Stimulated activated CD8-positive, alpha-beta memory T cell treated with anti-CD3 and anti-CD28 coated beads, Interleukin-7, amount 100 ng/mL, for 24 hours (primary cell): ENCODE measurements at regions not wholly inside any gene's neighbourhood (a gene's known extent, or its start where the extent isn't known, plus 50 kb on each side); places are given as distances from the start of the nearest gene placed in this dataset.
"Not testable (repeated sequence)": the region's sequence is repeated elsewhere in the genome, so short reads cannot be mapped to it uniquely, and the experiment has no call there.

Experiments used
- DNase-seq: peaks from one replicate; pipeline ENCODE4 v3.0.0-alpha.2; 2020; ENCODE audit warnings: low read depth

- no peak for DNase-seq
Observed at GRCh38 chr7:156547884-156548561, 92.6 kb upstream of the RNF32 start.

GRCh38 chr7:156545979-156546378, 94.6 kb upstream of the RNF32 start:
- DNase-seq = no peak

GRCh38 chr7:156544919-156545715, 95.5 kb upstream of the RNF32 start:
- no peak for DNase-seq

GRCh38 chr7:156543699-156544598, 96.6 kb upstream of the RNF32 start:
- DNase-seq = no peak

- no peak for DNase-seq
Observed at GRCh38 chr7:156540619-156541165, 99.9 kb upstream of the RNF32 start.

GRCh38 chr7:156539999-156540398, 100.6 kb upstream of the RNF32 start:
- DNase-seq = no peak

GRCh38 chr7:156537006-156537405, 103.6 kb upstream of the RNF32 start:
- no peak for DNase-seq

GRCh38 chr7:156534925-156535324, 105.6 kb upstream of the RNF32 start:
- no peak for DNase-seq

- DNase-seq = no peak
Observed at GRCh38 chr7:156533964-156534363, 106.6 kb upstream of the RNF32 start.

GRCh38 chr7:156533420-156533819, 107.2 kb upstream of the RNF32 start:
- no peak for DNase-seq

- DNase-seq = no peak
Observed at GRCh38 chr7:156532016-156532602, 108.5 kb upstream of the RNF32 start.

- no peak for DNase-seq
Observed at GRCh38 chr7:156529956-156530355, 110.6 kb upstream of the RNF32 start.

- DNase-seq = no peak
Observed at GRCh38 chr7:156527458-156527890, 113.1 kb upstream of the RNF32 start.

- DNase-seq = no peak
Observed at GRCh38 chr7:156524818-156525597, 115.6 kb upstream of the RNF32 start.

GRCh38 chr7:156523447-156524048, 117.0 kb upstream of the RNF32 start:
- no peak for DNase-seq

- DNase-seq = no peak
Observed at GRCh38 chr7:156522801-156523200, 117.8 kb upstream of the RNF32 start.

GRCh38 chr7:156519070-156519469, 121.5 kb upstream of the RNF32 start:
- no peak for DNase-seq

- DNase-seq = no peak
Observed at GRCh38 chr7:156518466-156518865, 122.1 kb upstream of the RNF32 start.

- DNase-seq = not testable (repeated sequence)
Observed at GRCh38 chr7:156517858-156518257, 122.7 kb upstream of the RNF32 start.

GRCh38 chr7:156516791-156517378, 123.7 kb upstream of the RNF32 start:
- DNase-seq = no peak
